Islet precursor cell (in vitro differentiated cells): ENCODE measurements at regions not wholly inside any gene's neighbourhood (a gene's known extent, or its start where the extent isn't known, plus 50 kb on each side); places are given as distances from the start of the nearest gene placed in this dataset.

Source experiments
- DNase-seq: peaks from one replicate; pipeline ENCODE4 v3.0.0-alpha.2; 2018

DNA sequence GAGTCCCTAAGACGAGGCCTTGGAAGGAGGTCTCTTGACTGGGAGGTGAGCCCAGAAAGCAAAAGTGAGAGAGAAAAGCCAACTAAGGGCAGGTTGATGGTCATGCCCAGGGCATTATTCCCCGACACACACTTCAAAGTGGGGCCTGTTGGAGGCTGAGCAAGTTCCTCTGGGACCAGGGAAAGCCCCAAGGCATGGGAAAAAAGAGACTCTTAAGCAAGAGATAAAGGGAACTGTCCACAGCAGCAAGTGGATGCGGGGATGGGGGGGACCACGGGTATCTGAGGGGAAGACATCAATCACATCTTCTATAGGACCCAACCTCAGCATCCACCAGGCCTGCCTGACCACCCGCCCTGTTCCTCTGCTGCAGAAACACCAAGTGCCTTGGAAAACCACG lies 119.9 kb upstream of the MAFB start:
- DNase-seq = peak; percentile 43

DNA sequence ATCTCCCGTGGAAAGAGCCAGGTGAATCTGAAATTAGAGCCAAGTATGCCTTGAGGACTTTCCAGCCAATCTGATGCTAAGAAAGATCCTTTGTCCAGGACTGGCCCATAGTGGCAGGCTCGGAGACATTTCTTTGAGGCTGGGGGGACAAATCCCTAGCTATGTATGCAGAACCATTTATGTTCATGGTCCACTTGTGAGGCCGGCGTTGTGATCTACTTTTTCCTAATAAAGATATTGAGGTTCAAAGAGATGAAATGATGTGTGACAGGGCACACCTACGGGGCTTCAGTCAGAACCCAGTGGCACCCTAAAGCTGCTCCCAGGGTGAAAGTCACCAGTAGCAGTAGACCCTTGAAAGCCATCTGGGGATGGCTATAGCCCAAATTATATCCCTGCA lies 120.3 kb upstream of the MAFB start:
- no peak for DNase-seq

DNA sequence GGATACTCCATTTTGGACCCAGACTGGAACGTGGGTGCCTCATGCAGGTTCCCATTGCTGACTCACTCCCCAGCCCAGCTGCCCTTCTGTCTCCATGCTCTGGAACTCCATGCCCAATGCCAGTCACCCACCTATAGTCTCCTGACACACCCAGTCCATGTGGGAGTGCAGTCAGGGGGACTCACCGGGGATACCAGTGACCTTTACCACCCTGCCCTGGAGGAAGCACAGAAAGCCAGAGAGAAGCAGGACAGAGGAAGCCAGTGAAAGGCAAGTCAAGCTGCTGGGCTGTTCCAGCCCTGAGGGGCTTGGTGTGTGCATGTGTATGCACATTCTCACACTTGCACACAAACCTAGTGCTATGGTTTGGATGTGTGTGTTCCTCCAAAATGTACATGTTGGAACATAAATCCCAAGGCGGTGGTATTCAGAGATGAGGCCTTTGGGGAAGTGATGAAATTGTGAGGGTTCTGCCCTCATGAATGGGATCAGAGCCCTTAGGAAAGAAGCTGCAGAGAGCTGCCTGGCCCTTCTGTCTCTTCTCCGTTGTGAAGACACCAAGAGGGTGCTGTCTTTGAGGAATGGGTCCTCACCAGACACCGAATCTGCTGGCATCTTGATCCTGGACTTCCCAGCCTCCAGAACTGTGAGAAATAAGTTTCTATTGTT lies 121.4 kb upstream of the MAFB start:
- DNase-seq = peak; percentile 42

DNA sequence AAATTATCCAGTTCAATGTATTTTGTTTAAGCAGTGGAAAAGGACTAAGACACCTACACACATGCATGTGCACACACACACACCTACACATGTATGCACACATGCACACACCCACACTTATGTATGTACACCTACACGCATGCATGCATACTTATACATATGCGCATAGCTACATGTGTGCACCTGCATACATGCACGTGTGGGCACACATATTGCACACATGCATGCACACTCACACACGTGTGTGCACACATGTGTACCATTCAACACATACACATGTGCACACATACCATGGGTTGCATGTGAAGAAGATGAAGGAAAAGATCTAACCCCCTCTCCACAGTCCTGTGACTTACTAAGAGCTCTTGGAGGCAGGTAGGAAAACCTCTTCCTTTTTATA lies 122.0 kb upstream of the MAFB start:
- DNase-seq = no peak

DNA sequence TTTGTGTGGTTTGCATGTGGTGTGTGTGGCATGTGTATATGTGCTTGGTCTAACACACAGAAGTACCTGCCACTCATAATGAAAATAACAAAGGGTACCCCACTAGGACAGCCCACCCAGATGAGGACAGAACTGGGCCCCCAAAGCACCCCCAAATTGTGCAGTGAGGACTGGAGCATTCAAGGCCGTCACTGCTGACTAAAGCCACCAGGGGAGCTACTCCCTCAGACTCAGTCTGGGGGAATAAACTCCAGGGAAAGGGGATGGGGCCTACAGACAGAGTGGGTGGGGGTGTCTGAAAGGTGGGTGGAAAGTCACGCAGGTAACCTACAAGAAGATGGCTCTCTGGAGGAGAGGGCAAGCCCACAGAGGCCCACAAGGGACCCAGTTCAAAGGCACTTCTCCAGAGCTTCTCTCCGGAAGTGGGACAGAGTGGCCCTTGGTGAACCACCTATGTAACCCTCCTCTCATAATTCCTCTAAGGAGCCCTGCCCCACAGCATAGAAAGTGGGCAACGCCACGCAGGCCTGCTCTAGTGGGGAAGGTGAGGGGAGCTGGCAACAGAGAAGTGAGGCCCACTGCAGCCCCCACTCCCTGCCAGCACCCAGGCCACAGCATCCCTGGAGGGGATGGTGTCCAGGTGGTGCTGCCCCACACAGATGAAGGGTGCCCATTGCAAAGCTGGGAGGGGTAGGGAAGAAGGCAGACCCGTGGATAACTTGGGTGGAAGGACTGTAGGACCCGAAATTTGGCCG lies 122.8 kb upstream of the MAFB start:
- DNase-seq = peak; percentile 35

DNA sequence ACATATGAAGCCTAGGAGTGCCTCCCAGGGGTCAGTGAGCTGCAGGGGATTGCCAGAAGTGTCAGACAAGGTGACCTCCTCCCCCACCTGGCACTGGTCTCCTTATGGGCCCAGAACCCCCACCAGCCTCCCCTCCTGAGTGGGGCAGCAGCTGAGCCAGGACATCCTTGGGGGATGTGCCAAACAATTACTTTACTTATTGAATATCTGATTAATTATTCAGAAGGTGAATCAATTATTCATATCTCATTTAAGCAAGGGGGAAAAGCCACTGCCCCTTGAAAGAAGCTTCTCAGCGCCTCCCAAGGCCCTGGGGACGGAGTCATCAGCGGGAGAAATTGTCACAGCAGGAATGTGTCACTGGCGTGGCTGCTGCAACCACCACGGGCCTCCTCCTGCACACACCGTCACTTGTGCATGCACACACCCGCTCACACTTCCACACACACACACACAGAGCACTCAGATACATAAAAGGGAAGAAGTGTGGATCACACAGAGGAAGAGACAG lies 123.4 kb upstream of the MAFB start:
- peak; percentile 37 for DNase-seq

DNA sequence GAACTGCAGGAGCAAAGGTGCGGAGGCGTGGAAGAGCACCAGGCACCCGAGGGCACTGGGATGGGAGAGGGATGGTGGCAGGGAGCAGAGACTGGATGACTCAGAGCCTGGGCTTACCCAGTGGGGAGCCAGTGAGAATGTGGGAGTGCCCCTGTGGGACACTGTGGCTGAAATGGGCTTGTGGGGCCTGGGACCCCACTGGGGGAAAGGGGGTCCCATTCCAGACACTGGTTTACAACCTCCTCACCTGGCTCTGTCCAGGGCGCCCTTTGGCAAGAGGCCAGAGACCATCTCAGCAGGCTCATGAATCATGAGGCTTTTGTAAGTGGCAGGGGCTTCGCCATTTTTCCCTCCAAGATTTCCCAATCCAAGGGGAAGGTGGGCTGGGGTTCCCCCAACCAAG lies 124.0 kb upstream of the MAFB start:
- DNase-seq = peak; percentile 49

DNA sequence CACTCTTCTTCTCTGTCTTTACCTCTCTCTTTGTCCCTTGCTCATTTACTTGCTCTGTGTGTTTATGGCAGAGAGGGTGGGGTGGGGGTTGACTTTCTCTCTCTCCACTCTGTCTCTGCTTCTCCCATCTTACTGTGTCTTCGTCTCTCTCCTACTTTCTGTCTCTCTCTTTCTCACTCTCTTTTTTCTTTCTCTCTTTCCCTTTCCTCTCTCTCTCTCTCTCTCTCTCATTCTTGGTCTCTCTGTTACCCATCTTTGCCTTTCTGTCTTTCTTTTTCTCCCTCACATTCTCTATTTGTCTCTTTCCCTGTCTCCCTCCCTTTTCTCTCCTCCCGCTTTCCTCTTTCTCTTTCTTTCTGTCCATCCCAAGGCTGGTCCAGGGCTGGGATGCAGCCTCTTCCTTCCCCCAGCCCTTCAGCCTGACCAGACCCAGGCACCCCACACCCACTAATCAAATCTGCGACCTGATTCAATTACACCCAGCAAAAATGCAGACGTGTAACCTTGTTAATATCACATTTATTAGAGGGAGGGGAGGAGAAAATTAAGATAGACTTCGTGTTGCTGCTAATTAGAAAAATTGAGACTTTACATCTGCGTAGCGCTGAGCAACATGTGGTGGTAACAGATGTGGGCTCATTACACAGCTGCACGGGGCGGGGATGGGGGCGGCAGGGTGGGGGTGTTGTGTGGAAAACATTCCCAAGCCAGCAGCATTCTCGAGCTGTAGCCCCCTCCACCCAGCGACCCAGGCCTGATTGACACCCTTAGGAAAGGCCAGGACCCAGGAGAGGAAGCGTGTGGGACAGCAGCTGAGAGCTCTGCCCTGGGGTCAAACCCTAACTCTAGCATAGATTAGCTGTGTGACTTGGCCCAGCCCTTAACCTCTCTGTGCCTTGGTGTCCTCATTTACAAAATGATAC lies 124.9 kb upstream of the MAFB start:
- peak; percentile 42 for DNase-seq

DNA sequence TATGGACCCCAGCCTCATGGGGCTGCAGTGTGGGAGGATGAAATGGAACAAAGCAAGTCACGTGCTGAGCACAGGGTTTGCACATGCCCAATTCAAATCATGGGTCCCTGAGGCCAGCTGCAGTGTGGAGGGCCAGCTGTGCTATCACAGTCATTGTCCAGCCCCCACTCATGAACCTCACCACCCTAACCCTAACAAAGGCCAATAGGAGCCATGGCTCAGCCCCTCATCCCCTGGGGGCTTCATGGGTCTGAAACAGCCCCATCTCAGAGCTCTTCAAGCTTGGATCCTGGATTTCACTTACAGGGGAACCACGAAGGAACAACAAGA lies 125.6 kb upstream of the MAFB start:
- DNase-seq = peak; percentile 35

DNA sequence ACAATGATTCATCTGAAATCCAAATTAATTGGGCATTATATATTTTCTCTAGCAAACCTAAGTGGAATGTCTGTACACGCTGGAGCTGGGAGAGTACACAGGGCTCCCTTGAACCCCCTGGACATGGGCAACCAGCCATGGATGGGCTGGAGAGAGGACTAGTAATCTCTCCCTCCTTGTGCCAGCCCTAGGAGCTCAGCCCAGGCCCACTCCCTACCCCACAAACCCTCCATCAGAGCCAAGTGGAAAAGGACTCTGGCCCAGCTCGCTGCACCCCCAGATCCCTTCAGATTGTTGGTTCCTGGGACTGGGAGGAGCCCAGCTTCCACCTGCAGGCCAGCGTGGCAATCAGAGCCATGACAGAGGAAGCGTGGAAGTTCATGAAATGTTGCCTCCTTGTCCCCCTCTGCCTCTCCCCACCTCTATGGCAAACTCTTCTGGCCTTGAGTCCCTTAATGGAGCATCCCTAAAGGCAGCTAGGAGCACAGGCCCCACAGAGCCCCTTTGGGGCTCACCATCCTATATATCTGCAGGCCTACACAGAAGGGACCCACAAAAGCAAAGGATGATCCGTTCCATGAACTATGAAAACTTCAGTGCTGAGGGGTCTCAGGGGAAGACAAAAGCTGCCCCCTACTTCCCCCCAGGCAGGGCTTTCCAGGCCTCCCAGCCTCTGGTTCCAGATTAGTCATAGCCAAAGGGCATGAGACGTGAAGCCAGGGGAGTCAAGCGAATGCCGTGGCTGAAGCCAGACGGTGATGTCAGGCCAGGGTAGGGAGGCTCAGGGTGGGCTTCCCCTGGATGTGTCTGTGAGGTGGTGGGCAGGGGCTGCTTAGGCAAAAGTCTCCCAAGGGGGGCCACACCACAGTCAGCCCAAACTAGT lies 126.4 kb upstream of the MAFB start:
- peak; percentile 51 for DNase-seq

DNA sequence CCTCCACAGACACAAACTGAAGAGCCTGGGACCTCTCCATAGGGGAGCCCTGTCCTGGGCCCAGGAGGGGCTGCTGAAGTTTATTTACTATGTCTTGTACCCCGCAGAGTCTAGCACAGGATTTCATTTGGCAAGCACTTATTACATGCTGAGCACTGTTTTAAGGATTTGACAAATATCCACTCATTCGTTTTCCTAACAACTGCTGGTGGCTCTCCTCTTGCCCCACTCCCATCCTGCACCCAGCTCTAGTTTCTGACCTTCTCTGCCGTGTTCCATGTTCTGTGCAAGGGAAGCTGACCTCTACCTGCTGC lies 127.0 kb upstream of the MAFB start:
- no peak for DNase-seq

DNA sequence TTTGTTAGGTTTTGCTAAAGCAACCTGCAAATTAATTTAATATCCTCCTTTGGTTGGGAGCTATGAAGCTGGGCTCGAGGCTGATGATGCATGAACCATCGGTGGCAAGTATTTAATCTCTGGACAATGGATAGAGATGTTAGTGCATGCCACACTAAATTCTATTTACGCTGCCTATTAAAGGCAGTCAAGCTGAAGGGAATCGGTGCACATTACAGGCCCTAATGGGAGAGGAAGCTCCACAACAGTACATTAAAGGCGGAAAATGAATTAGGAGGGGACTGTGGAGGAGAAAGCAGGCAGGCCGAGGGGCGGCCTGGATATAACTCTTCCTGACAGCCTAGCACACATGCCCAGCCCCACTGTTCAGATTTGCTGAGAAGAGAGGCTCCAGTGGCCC lies 132.4 kb upstream of the MAFB start:
- no peak for DNase-seq

DNA sequence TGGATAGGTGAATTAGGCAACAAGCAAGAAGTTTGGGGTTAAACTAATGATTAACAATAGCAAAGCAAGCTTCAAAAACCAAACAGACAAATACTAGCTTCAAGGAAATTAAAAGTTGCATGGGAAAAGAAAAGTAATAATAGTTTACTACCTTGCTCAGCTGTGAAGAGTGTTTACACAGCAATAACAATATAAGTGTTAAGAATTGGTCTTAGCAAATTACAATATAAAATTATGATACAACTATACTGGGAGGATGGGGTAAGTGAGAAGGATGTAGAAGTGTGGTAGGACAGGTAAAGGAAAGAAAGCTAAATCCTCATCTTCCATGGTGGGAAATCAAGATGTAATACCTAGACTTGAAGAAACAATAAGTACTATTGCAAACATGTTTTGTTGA lies 137.7 kb upstream of the MAFB start:
- no peak for DNase-seq

DNA sequence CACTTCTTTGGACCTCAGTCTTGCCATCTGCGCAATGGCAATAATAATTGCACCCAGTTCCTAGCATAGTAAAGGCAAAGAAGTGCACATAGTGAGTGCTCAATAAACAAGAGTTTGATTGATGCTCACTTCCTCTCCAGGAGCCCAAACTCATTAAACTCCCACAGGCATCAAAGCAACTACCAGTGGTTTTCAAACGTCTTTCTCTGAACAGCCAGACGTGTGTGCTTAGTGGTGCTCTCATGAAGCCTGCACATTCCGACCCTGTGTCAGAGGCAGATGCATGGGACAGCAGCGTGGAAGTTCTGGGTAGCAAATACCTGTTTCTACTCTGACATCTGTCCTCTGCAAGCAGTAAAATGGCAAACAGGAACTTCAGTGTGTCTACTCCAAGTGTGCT lies 146.3 kb upstream of the MAFB start:
- DNase-seq = no peak

DNA sequence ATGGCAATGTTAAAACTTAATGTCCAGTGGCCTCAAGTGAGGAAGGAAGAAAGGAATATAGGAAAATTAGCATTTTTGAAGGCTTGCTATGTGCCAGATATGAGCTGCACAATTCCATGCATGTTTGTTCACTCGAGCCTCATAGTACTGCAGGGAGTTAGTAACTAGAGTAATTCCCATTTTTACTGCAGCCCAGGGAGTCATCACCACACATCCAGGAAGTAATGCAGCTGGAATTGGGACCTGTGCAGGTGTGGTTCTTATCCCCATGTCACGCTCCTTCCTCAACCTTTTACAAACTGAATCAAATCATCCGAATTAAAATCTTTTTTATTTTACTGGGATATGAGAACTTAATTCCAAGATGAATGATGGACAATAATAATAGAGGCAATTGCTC lies 149.5 kb upstream of the MAFB start:
- DNase-seq = no peak

DNA sequence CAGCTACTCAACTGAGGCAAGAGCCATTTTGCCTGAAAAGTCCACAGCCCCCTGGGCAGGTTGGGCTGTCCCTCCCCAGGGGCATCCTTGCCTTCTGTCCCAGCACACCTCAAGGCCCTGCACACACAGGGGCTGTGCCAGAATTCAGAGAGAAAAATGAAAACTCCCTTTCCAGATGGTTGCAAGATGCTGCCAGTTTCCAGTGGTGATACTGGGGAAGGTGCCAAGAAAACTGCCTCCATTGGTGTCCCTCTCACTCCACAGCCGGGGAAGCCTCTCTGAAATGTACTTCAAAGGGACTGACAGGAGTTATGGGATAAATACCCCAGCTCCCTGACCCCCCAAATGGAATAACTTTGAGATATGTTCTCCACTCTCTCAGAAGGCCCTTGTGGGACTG lies 154.2 kb upstream of the MAFB start:
- no peak for DNase-seq

DNA sequence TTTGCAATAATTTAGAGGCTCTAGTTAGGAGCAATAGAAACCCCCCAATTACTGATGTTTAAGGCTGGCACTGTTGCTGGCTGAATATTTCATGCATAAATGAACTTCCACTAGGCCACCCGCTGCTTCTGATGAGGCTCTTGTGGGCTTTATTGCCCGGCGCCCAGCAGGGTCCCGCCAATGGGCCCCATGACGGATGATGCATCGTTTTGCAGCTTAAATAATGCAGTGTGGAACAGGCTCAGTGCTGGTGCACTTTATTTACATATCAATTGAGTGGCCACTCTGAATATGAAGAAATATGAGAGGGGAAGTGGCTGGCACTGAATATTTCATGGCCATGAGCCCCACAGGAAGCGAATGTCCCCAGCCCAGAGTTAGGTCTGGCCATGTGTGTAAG lies 155.3 kb upstream of the MAFB start:
- no peak for DNase-seq

DNA sequence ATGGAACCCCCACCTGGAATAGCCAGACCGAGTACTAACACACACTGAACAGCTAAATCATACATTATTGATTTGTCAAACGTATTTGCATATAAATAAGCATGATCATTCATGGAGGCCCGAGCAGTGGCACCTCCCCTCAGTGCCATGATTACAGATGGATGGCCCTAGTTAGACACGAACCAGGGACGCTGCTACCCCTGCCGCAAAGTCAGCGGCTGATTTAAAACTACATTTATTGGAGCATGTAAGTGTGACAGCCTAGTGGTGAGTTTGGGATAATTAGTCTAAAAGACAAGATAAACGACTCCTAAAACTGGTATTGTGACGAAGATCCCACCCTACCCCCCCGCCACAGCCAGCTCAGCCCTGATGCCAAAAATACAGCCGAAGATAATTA lies 159.1 kb upstream of the MAFB start:
- DNase-seq = no peak

DNA sequence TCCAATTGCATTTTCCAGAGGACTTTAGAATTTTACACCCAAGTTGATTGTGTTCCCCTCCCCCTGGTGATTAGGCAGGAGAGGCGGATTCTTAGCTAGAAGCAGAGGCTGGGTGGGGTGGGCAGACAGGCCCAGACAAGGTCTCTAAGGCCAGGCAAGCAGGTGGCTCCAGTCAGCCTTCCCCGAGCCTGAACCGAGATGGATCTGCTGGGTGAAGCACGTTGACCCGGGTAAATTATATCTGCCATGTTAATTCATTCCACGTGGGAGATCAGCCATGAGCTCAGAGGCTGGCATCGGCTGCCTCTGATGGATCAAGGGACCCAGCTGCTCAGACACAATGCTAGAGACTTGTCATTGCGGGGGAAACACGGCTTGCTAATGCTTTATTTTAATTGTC lies 159.5 kb upstream of the MAFB start:
- no peak for DNase-seq

DNA sequence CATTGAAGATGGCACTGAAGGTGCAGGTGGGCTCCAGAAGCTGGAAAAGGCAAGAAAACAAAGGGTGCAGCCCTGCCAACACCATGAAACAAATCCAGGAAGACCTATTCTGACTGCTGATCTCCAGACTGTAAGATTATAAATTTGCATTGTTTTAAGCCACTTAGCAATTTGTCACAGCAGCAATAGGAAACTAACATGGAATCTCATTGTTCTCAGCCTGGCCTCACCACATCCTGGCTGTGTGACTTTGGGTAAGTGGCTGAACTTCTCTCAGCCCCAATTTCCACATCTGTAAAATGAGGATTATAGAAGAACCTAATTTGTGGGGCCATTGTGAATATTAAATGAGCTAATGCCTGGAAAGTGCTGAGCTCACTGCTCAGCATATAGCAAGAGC lies 160.4 kb upstream of the MAFB start:
- DNase-seq = no peak

DNA sequence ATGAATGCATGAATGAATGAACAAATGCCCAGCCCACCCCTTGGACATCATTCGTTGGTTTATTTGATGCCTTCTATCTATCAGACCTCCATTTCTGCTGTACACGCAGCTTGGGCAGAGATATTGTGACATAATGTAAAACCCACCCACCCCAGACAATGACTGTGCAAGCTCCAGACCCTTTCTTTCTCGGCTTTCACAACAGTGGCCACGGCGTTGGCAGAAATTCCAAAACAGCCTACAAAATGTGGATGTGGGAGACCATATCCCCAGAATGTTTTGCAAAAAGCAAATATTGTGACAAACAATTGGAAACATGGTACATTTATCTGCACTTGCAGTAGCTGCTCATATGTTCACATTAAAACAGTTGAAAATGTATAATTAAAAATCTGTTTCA lies 162.0 kb upstream of the MAFB start:
- no peak for DNase-seq

DNA sequence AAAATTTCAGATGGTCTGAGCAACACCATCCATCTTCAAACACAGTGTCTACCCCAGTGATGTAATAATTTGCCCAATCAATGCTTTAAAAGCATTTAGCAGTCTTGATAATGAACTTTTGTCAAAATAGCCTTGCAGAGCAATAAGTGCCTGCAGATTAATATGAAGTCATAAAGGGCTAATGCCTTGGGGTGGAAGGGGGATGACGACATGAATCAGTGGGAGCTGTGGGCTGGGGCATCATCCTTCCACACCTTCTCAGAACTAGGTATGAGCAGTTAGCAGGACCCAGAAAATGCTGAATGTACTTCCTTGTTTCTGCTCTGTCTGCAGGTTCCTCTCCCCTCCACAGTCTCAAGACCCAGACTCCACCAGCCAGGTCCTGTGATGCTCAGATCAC lies 166.2 kb upstream of the MAFB start:
- DNase-seq = no peak

DNA sequence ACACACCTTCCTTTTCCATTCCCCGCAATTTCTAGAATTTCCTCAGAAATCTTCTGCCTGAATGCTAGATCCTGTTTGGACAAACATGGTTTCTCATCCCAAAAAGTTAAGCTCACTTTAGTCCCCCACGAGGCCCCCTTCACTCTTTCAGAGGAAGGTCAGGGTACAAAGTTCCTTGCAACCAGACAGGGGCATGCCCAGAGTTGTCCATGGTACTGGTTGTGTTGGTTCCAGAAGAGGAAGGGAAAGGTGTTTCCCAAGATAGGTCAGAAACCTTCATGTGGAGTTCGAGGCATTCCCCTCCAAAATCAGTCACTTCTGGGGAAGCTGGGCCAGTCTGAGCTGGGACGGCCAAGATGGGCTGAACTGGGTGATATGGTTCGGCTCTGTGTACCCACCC lies 167.6 kb upstream of the MAFB start:
- no peak for DNase-seq
